OCI-M1 (cell line): ENCODE measurements at regions not wholly inside any gene's neighbourhood (a gene's known extent, or its start where the extent isn't known, plus 50 kb on each side); places are given as distances from the start of the nearest gene placed in this dataset.

Experiments used
- DNase-seq: peaks from one replicate; lab custom pipeline; 2025; lab: John Stamatoyannopoulos, UW

DNA sequence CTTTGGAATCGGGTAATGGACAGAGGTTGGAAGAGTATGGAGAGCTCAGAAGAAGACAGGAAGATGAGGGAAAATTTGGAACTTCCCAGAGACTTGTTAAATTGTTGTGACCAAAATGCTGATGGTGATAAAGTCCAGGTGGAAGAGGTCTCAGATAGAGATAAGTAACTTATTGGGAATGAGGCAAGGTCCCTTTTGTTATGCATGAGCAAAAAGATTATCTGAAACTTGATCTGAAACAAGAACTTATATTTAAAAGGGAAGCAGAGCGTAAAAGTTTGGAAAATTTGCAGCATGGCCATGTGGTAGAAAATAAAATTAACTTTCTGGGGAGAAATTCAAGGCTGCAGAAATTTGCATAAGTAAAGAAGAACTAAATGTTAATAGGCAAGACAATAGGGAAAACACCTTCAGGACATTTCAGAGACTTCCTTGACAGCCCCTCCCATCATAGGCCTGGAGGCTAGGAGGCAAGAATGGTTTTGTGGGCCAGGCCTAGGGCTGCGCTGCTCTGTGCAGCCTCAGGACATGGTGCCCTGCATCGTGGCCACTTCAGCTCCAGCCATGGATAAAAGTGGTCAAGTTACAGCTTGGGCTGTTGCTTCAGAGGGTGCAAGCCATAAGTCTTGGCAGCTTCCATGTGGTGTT, 425.7 kb upstream of the PRICKLE1 start:
- DNase-seq = no peak

DNA sequence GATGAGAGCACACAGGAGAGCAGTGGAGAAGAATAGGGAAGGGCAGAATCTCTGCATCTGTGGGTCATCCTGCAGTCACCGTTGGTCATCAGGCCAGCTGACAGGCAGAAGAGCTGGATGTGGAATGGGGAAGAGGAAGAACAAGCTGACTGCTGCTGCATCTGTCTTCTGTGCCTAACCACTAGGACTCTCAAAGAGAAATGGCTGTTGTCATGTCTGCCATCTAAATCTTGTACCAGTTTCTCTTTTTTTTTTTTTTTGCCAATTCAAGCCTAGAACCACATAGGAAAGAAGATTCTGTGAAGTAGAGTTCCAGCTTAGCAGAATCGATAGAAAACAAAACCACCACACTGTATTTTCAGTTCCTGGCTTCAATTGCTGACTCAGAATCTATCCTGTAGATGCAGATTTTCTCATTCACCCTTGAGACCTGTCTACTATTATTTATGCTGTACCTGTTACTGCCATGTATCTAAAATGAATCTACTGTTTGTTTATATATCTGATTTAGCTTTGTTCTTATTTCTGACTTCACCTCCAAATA, 421.9 kb upstream of the PRICKLE1 start:
- DNase-seq = peak; percentile 29

DNA sequence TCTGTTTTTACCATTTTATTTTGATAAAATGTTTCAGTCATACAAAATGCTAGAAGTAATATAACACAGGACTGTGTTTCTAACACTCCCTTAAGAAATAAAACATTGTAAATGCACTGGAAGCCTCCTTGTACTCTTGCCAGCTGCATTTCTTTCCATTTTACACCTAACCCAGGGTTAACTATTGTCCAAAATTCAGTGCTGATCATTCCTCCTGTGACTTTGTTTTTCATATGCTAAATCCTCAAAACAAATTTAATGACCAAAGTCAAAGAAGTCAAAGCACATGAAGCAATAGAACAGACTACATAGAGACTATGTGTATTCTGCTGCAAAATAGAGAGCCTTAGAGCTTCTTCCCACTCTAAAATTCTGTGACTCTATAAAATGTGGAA, 420.3 kb upstream of the PRICKLE1 start:
- DNase-seq = no peak

DNA sequence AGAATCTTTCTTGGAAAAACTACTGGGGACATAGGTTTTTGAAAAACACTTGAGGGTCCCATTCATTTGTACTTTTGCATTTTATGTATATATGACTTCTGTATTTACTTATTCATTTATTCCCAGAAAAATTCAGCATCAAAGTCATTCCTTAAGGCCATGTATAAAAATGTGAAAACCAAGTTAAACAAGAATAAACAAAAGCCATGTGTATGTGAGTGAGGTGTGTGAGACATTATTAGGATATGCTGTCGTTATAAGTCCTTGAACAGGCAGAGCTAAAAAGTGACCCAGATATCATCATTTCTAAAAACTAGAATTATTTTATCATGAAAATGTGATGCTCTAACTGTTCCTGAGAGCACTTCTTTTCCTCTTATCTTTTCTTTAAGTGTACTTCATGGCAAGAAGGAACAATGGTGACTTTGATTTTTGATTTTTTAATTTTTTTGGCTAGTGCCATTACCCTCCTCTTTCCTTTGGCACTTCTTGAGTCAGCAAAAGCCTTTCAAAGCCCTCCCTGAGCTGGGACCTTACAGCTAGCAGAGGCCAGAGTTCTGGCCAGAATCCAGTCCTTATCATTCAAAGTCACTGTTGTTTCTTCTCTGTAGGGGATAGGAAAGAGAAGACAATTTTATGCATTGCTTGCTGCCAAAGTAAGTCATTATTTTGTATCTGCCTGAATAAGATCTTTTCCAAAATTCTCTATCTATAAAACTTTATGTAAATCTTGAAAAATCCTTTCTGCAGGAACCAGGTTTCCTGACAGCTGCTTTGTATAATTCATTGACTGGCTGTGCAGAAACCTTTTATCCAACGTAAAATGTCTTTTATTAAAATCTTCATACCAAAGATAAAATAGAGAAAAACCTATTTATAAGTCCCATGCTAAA, 419.7 kb upstream of the PRICKLE1 start:
- peak; percentile 64 for DNase-seq

DNA sequence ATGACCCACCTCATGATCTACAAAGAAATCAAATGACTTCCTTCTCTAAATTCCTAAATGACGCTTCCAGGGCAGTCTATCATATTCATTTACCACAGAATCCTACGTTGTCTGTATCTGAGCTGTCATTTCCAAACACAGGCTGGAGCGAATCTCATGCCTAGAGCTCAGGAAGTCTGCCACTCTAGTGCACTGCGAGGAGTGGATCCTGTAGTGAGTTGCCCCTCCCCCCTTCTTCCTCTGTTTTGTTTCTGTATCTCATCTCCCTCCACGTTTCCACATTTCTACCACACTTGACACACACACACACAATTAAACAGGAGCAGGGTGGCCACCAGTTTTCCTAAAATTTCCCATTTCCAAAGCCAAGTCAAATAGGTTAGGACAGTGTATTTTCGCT, 415.4 kb upstream of the PRICKLE1 start:
- DNase-seq = no peak

DNA sequence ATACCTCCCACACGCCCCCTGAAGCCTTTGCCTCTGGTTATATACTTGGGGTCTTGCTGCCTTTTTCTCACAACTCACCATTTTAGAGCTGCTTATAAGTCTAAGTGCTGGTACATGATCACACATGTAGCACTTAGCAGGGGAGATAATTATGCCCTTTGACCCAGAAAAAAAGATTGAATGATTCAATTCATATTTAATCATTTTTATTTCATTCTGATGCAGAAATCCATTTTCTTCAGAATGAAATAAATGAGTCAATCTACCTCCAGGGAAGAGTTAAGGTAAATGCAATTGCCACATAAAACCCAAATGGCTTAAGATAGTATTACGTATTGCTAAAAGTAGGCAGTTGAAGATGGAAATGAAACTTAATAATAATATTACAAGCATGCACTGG, 414.6 kb upstream of the PRICKLE1 start:
- DNase-seq = no peak

DNA sequence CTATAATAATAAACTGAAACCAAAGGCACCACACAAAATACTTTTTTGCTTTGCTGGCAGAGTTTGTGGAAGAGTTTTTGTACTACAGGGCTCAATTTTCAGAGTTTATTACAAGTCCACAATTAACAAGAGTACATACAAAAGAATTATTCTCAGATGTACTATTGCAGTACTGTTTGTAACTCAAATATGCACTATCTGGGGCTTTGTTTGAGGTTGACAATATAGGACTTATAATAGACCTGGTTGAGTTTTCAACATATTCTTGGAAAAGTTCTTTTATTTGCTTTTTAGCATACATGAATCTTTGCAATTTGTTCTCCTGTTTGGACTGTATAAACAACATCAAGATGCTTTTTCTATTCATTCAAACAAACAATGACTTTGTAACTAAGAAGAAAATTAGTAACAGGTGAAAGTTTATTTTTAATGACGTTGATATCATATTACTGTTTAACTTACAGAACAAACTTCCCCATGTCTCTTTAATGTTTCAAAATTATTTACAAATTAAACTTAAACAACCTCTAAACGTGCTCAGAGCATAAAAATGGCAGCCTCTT, 407.4 kb upstream of the PRICKLE1 start:
- no peak for DNase-seq

DNA sequence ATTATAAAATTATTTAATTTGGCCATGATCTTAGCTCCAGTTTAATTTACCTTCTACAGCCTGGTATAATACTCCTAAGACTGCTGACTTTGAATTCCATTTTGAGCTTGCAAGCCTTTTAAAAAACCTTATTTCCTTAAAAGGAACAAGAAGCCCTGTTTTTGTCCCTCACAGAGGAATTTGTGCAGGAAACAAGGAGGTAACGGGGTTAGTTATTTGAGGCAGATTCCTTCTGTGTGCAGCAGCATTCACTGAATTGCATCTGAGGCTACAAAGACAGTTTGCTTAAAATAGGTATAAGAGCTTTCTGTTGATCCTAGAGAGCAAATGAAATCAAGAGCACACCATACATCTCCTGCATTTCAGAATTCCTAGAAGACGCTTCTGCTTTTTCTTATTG, 403.3 kb upstream of the PRICKLE1 start:
- DNase-seq = no peak

DNA sequence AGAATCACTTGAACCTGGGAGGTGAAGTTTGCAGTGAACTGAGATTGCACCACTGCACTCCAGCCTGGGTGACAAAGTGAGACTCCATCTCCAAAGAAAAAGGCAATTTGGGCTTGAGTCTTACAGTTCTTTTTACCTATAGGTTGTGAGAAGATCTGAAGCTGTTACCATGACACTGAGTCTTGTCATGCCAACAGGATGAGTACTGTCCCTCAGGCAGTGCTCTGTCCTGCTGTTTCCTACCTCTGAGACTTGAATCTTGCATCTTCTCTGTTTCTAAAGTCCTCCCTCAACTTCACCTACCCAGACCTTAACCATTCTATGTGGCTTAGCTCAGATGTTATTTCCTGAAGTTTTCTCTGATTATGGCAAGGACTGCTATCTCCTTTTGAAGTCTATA, 400.8 kb upstream of the PRICKLE1 start:
- DNase-seq = no peak

DNA sequence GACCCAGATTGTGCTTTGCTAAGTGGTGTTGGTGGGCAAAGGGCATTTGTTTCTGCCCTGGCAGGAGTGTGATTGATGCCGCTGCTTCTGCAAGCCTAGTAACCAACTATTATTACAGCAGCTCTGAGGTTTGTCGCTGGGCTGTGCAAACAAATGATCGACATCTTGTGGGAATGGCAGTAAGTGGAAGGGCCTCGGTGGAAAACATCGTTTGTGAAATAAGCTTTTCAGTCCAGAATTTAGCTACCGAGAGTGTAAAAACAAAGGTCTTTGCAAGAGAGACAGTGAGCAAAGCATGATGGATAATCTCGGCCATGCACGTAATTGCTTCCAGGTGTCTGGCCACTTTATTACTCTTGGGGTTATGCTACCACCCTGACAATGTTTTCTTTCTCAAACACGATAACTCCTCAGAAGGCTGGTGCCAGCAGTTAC, 397.7 kb upstream of the PRICKLE1 start:
- no peak for DNase-seq

DNA sequence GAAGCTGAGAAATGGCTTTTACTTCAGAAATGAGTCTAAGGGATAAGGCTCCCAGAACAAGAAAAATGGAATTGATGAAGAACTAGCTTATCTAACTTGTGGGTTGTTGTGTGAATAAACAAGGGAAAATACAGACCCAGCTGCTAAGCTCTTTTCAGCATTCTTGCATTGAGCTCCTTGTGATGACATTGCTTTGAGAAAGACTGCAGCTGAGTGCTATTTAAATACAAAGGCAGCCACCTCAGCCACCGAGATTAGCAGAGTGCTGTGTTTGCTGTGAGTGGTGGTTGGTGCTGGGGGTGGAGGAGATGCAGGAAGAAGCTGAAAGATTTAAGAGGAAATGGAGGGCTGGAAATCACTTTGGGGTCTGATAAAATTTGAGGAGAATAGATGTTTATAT, 396.0 kb upstream of the PRICKLE1 start:
- DNase-seq = no peak

DNA sequence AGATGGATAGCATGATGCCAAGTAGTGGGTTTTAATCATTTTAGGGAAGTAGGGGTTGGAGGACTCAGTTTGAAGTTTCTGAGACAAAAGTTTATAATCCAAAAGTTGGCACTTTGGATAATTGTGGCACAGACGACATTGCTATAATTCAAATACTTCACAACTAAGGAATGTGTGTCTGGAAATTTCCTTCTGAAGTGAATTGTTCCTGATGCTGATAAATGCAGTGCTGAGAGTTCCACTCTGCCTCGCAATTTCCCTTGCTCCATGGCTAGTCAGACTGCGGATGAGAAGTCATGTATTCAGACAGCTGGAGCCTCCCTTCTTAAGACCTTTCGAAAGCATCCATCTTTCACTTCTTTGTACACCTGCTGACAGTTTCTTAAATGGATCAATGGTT, 393.3 kb upstream of the PRICKLE1 start:
- DNase-seq = no peak

DNA sequence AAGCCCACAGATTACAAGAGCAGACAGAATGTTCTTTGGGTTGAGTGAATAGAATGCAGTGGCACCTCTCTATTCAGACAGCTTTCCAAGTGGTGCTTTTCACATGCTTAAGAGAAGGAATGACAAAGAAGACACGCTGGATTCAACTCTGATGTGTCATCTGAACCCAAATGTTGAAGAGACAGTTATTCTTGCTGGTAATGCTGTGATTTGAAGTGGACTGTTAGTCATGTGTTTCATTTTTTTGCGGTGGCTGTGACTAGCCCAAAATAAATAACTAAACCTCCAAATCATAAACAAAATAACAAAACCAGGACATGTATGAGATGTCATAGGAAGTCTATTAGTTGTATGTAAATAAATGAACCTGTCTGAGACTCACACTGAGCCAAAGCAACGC, 391.8 kb upstream of the PRICKLE1 start:
- DNase-seq = no peak

DNA sequence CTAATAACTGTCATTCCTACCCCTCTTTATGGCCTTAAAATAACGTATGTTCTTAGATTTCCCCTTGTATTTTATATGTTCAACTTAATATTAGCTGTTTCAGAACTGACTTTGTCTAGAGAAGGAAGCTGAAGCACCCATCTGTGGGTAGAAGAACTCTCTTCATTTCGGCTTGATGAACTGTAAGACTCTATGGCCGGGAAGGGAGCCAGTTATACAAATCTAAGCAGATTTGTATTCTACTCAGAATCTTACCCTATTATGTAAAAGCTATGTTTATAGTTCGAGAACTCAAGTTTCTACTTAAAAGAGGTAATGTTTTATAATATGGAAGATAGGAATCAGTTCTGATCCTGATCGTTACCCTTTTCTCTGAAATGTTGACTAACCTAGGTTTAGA, 390.9 kb upstream of the PRICKLE1 start:
- no peak for DNase-seq

DNA sequence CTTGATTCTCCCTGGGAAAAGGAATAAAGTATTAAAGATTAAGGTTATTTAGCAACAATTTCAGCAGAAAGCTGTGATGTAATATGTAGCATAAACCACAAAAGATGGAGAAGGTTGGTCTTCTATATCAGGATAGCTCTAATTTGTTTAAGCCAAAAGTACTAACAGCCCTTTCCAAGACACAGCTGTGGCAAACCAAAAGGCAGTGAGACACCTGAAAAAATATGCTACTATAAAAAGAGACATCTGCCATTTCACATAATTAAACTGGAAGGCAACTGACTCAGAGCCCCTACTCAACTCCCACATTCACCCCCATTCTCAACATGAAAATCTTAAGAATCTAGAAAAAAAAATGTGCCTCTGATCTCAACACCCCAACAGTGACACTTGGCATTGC, 390.2 kb upstream of the PRICKLE1 start:
- no peak for DNase-seq

DNA sequence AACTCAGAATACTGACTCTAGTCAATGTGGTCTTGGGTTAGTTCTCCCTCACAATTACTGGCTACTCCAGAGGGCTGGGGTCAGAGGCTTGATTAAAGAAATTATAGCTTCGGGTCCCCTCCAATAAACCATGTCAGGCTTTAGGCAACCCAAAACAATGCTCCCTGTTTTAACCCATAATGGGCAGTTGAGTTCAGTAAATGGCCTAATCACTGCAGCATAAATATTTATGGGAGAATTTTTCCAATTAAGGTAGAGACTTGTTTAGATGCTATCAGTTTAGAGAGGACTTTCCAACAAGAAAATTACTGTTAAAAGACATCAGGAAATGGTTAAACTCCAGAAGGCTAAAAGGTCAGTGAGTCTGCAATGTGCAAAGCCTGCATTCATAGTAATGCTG, 389.2 kb upstream of the PRICKLE1 start:
- no peak for DNase-seq

DNA sequence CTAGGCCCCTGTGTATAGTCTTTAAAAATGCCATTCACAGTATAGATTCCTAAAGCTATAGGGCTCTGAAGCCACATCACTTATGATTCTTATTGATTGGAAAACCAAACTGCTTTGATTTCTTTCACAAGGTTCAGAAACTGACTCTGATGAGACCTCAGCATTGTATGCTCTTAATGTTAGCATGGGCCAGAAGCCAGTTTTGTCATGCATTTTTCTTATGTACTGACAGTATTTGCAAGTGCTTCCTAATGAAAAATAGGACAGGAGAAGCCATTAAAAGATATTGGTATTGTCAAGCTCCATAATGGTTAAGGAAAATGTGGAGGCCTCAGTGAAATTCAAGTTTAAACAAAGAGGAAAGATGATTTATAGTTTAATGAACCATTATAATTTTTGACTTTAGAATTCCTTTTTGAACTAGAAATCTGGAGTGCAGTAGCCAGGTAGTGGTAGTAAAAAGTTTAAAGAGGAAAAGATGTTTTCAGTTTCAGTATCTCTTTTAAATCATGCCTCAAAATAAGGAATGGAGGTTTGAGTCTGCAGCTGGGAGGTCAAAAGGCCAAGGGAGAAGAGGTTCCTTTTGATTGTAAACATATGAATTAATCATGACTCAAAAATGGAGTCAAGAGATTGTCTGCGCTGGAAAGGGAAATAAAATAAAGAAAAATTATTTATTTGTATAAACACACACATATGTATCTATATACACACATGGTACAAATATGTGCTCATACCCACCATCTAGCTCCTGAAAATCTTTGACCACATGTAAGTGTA, 388.1 kb upstream of the PRICKLE1 start:
- DNase-seq = no peak

DNA sequence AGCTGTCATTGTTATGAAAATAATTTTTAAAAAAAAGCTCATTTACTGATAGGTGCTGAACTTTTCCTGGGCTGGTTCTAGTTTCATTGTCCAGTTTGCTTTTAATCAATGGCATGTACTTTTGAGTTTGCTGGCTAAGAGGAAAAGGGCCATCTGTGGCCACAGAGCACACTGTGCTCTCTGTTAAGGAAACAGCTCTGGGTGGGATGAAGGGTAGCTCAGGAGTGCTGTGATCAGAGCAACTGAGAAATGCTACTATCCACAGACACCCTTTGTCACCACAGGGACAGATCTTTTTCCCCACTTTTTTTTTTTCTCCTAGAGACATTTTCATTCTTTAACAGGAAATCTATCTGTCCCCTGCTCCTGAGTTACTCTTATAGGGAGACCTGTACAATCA, 387.1 kb upstream of the PRICKLE1 start:
- DNase-seq = no peak

DNA sequence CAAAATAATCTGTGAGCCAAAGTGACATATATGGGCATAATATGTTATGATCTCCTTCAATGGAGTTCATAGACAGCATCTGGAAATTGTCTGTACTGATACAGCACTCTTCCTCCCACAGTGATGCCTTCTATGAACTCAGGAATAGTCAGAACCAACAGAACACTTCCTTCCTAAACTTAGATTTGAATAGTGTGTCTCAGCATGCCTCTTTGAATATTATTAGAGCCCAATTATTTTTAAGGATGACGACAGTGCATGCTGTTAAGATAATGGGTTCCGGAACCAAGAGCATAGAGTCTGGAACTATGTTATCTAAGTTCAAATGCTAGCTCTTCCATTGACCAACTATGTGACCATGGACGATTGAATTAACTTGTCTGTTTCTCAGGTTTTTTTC, 386.6 kb upstream of the PRICKLE1 start:
- no peak for DNase-seq

DNA sequence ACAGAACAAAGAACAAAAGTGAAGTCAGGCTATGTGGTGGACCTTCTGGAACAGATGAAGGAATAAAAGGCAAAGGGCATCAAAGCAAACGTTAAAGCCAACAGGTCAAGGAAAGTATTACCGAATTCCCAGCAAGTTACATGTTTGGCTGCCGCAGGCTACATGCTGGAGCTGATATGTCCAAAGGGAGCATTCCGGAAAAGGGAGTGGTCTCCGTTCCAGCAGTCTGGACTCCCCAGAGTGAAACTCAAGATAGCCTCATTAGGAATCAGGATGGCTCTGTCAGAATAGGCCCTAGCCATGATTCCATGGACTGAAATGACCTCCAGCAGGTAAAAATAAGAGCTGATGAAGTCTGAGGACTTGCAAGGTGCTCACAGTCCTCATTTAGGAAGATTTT, 379.8 kb upstream of the PRICKLE1 start:
- DNase-seq = no peak

DNA sequence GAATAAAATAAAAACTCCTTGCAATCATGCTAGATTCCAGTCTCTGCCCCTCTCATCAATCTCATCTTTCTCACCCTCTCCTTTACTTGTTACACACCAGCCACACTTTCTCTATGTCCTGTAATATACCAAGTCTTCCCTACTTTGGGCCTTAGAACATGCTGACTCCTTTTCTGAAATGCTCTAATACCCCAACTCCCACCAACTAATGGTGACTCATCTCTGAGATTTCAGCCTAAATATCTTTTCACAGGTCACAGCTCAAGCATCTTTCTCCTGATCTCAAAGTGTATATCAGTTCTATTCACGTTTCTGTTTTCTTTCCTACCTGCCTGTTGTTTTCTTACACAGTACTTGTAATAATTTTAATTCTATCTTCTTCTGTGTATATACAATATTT, 378.9 kb upstream of the PRICKLE1 start:
- DNase-seq = no peak

DNA sequence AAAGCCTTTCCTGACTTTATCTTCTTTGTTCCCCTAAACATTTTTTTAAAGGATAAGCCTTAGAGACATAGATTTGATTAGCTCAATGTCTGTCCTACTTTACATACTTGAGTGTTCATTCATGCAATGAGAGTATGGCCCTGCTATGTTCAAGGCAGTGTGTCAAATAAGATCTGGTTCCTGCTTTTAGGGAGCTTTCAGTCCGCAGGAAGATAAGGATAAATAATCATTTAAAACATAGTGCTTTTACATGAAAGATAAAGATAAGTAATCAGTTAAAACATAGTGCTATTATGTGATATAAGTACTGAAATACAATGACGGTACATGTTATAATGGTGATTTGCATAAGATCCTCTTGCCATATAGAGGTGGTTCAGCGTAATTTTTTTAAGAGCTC, 378.3 kb upstream of the PRICKLE1 start:
- DNase-seq = no peak
